GM12891 (cell line): ENCODE measurements at regions not wholly inside any gene's neighbourhood (a gene's known extent, or its start where the extent isn't known, plus 50 kb on each side); places are given as distances from the start of the nearest gene placed in this dataset.
"Not testable (repeated sequence)": the region's sequence is repeated elsewhere in the genome, so short reads cannot be mapped to it uniquely, and the experiment has no call there.

ENCODE experiments used
- DNase-seq: peaks from one replicate; pipeline ENCODE4 v3.0.0; 2011; ENCODE audit warnings: low spot score; ENCODE audit not compliant: insufficient read length
- FAIRE-seq: peaks from 2 replicates; lab custom pipeline; 2011; peaks lifted over from hg19 to GRCh38; lab: Jason Lieb, UNC
- PAX5 ChIP-seq: IDR thresholded peaks from 2 replicates; pipeline ENCODE4 v1.6.1; 2011; ENCODE audit warnings: low read length, moderate library complexity, mild to moderate bottlenecking; ENCODE audit not compliant: insufficient read depth, severe bottlenecking
- POLR2A ChIP-seq: IDR thresholded peaks from 2 replicates; pipeline ENCODE4 v1.6.1; 2011; ENCODE audit warnings: low read depth, low read length, control low read depth
- POLR2AphosphoS5 ChIP-seq: IDR thresholded peaks from 2 replicates; pipeline ENCODE4 v1.6.1; 2011; ENCODE audit warnings: low read depth, low read length, control low read depth
- POU2F2 ChIP-seq: IDR thresholded peaks from 2 replicates; pipeline ENCODE4 v1.6.1; 2011; ENCODE audit warnings: low read depth, mild to moderate bottlenecking, control low read depth, low read length, moderate library complexity
- SPI1 ChIP-seq: IDR thresholded peaks from 2 replicates; pipeline ENCODE4 v1.6.1; 2011; ENCODE audit warnings: low read depth, low read length, control low read depth
- TAF1 ChIP-seq: IDR thresholded peaks from 2 replicates; pipeline ENCODE4 v1.6.1; 2011; ENCODE audit warnings: low read depth, low read length, control low read depth

DNA sequence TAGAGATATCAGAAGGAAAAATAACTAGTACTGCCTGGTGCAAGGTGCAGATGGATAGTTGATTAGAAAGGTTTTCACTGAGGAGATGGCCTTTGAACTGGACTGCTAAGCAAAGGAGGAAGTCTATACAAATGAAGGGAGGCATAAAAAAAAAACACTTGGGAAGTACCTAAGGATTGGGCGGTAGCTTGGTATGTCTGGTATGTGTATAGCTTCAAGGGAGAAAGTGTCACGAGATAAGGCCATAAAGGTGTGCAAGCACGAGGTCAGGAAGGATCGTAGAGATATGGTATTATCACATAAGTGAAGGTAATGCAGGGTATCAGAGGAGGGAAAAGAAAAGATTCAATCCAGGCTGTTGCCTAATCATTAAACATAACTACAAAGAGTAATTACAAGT is 517.2 kb upstream of the TSPY4 start:
- DNase-seq, result no peak
- TF ChIP-seq SPI1, result no peak
- TF ChIP-seq POU2F2, result no peak
- TF ChIP-seq PAX5, result no peak
- no peak for TF ChIP-seq POLR2AphosphoS5
- no peak for TF ChIP-seq TAF1
- TF ChIP-seq POLR2A, result no peak
- no peak for FAIRE-seq

GRCh38 chrY:8821106-8821505 is 516.2 kb upstream of the TSPY4 start:
- FAIRE-seq (no peak), DNase-seq (no peak)
- TF ChIP-seq POLR2A (no peak), POU2F2 (no peak), POLR2AphosphoS5 (no peak), TAF1 (no peak), SPI1 (no peak), PAX5 (no peak)

DNA sequence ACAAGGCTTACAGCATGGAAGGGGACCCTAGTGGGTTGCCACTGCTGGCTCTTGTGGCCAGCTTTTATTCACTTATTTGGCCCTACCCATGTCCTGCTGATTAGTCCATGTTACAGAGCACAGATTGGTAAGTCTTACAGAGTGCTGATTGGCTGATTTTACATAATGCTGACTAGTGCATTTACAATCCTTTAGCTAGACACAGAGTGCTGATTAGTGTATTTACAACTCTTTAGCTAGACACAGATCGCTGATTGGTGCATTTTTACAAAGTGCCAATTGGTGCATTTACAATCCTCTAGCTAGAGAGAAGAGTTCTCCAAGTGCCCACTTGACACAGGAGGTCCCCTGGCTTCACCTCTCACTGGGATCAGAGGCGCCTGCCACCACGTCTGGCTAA is 485.0 kb upstream of the TSPY4 start:
- no peak for FAIRE-seq
- TF ChIP-seq POU2F2 (no peak), PAX5 (no peak), SPI1 (no peak), POLR2AphosphoS5 (no peak), TAF1 (no peak), POLR2A (no peak)
- no peak for DNase-seq

DNA sequence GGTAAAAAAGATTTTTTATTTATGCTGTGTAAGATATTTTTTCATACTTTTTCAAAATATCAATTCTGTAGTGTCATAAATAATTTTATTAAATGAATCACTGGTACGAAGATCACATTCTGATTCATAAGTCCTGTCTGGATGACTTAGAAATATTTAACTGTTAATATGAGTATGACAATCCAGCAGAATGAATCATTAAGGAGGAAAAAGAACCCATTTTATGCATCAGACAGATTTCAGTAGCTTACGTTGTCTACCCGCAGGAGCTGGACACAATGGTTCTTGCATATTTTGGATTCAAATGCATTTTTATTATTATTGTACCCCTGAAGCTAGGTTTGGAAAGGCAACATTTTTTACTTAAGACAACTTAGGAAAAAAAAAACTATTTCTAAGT is 448.9 kb upstream of the TSPY4 start:
- no peak for DNase-seq
- TF ChIP-seq TAF1, result no peak
- TF ChIP-seq SPI1, result no peak
- no peak for FAIRE-seq

- FAIRE-seq, result no peak
- TF ChIP-seq PAX5, result no peak
- no peak for TF ChIP-seq POU2F2
- no peak for TF ChIP-seq SPI1
- no peak for TF ChIP-seq TAF1
- TF ChIP-seq POLR2AphosphoS5, result no peak
- no peak for TF ChIP-seq POLR2A
These were observed 439.4 kb upstream of the TSPY4 start for GRCh38 chrY:8897876-8898275.

GRCh38 chrY:8905141-8905540 is 432.1 kb upstream of the TSPY4 start:
- DNase-seq, result no peak
- TF ChIP-seq SPI1 (no peak), POLR2AphosphoS5 (no peak), PAX5 (no peak), POU2F2 (no peak), POLR2A (no peak)
- no peak for FAIRE-seq

More at GRCh38 chrY:8897876-8898275, 439.4 kb upstream of the TSPY4 start:
- DNase-seq, result no peak

DNA sequence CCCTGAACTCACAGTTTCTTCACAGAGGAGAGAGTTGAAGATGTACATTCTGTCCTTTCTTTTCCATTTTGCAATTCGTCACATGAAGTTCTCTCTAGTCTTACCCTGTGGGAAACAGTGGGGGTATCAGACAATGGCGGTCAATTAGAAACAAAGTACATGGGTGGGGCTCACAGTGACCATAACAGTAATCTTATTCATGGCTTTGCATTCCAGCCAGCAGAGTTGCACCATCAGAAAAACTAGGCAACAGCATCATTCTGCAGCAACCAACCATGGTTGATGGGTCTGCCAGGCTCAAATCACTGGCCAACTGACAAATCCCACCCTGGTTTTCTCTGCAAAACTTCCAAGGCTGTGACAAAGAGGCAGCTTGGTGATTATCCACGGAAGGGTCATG is 414.7 kb upstream of the TSPY4 start:
- FAIRE-seq, DNase-seq: not testable (repeated sequence)
